ENCODE measurements at regions not wholly inside any gene's neighbourhood (a gene's known extent, or its start where the extent isn't known, plus 50 kb on each side); places are given as distances from the start of the nearest gene placed in this dataset.

DNA sequence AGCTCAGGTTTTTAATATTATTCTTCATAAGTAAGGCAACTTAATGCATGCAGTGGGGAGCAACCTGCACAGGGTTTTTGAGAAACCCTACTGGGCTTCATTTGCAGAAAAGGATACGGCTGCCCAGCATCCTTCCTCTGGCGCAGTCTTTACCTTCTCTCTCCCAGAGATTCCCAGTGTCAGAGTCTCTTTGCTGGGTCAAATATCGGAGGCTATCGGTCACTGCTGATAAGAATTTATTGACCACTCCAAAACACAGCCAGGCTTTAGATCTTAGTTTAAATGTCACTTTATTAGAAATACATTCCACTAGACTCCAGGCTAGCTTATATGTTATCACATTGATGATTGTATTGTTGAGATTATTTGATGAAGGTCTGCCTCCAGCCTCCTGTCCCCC lies 147.2 kb upstream of the CPSF6 start:
- H4K8ac ChIP-seq (replicated peaks; ENCODE audit: insufficient read length, low read depth, low read length) = no peak overlapping the region
- no peak overlapping the region for H3K9ac ChIP-seq (ENCODE audit: extremely low read depth, insufficient read length, low read length)
- H3K4me1 ChIP-seq (ENCODE audit: insufficient read depth, low read length) = peaks cover 10% of the 10 kb centered on the region; the same call in 1 of the 2 replicates
- H3K9me3 Mint-ChIP-seq = no peaks in the 10 kb centered on the region
- H3K23me2 ChIP-seq (ENCODE audit: insufficient read length, low read depth, low read length, poor library complexity, severe bottlenecking) = peaks cover 2% of the 10 kb centered on the region
- no peak overlapping the region for H2AK5ac ChIP-seq (ENCODE audit: insufficient read length, low read length)
- H2BK12ac ChIP-seq (ENCODE audit: insufficient read length, low read depth, low read length) = no peak overlapping the region
- no peak overlapping the region for H3K27ac Mint-ChIP-seq
- no peaks in the 10 kb centered on the region for H3K9me3 ChIP-seq (ENCODE audit: control insufficient read depth, low read depth, low read length)
- no peak overlapping the region for H4K91ac ChIP-seq (ENCODE audit: insufficient read length, low read depth, low read length)
- no peak overlapping the region for H2BK120ac ChIP-seq (ENCODE audit: low read depth, low read length, poor library complexity, severe bottlenecking)
- no peak overlapping the region for H2BK5ac ChIP-seq (ENCODE audit: insufficient read length, low read length)
- no peaks in the 10 kb centered on the region; the same call in 1 of the 2 replicates for H3K27me3 Mint-ChIP-seq (ENCODE audit: low read depth)
- no peaks in the 10 kb centered on the region for H3K27me3 ChIP-seq (ENCODE audit: insufficient read depth, low read length)
- no peak overlapping the region for H3K4ac ChIP-seq (ENCODE audit: low read depth, low read length)
- H3K4me1 Mint-ChIP-seq = peaks cover 20 to 22% of the 10 kb centered on the region in 2 experiments
- H2BK20ac ChIP-seq (ENCODE audit: low read depth, low read length, poor library complexity, severe bottlenecking) = no peak overlapping the region
- no peak overlapping the region for H2AFZ ChIP-seq (ENCODE audit: low read length)
- H3K56ac ChIP-seq (ENCODE audit: insufficient read length, low read depth, low read length) = no peak overlapping the region
- WGBS (ENCODE audit: extremely low coverage, insufficient read length, low lambda C conversion rate) = no CpG with 5 or more reads among the region's 4 CpGs
- no peak for TF ChIP-seq CTCF (conservative IDR thresholded peaks at IDR 0.05)
- H3K36me3 Mint-ChIP-seq (ENCODE audit: insufficient read depth in 1 of 3, low read depth in 3 of 3) = no peaks in the 10 kb centered on the region
- no peak overlapping the region for H3T11ph ChIP-seq (ENCODE audit: low read length)
- no peak overlapping the region for H4K5ac ChIP-seq (ENCODE audit: insufficient read length, low read depth, low read length)
- no peak overlapping the region for H3K14ac ChIP-seq (ENCODE audit: insufficient read depth, low read length)
- no peak overlapping the region for H3K18ac ChIP-seq (ENCODE audit: insufficient read length, low read depth, low read length)
- H4K20me1 ChIP-seq (ENCODE audit: control insufficient read depth, insufficient read depth, insufficient read length) = no peaks in the 10 kb centered on the region
- H3K23ac ChIP-seq (ENCODE audit: insufficient read length, low read depth, low read length) = no peak overlapping the region
- no peaks in the 10 kb centered on the region for H3K79me1 ChIP-seq (ENCODE audit: insufficient read depth, low read depth, low read length, poor library complexity, severe bottlenecking)
- no peak overlapping the region for H3K4me3 Mint-ChIP-seq
- no peak overlapping the region for H3K27ac ChIP-seq (ENCODE audit: insufficient read length, low read depth, low read length)
- H2BK15ac ChIP-seq (ENCODE audit: low read depth, low read length) = no peak overlapping the region
- no peak for DNase-seq
- H3K4me2 ChIP-seq (ENCODE audit: insufficient read depth, insufficient read length, low read length) = no peak overlapping the region
- H3K79me2 ChIP-seq (ENCODE audit: insufficient read depth, low read length) = no peaks in the 10 kb centered on the region
